Testis (tissue), 2 donors: ENCODE measurements at regions not wholly inside any gene's neighbourhood (a gene's known extent, or its start where the extent isn't known, plus 50 kb on each side); places are given as distances from the start of the nearest gene placed in this dataset.

Experiments
- DNase-seq: peaks from one replicate; pipeline ENCODE4 v3.0.0-alpha.2; 2019
- H3K27ac ChIP-seq, 2 donors: fragments of 200-600 bp; sonication (generic); one replicate each; pipeline ENCODE4 v1.5.1; 2019
- H3K27me3 ChIP-seq: fragments of 200-600 bp; sonication (generic); one replicate; pipeline ENCODE4 v1.5.1; 2019
- H3K36me3 ChIP-seq: fragments of 200-600 bp; sonication (generic); one replicate; pipeline ENCODE4 v1.5.1; 2017; ENCODE audit warnings: low read depth; ENCODE audit errors: missing control alignments
- H3K4me1 ChIP-seq: fragments of 200-600 bp; sonication (generic); one replicate; pipeline ENCODE4 v1.5.1; 2019
- H3K4me3 ChIP-seq, 2 donors: fragments of 200-600 bp; sonication (generic); one replicate each; pipeline ENCODE4 v1.5.1; 2017 to 2019
- H3K9me3 ChIP-seq: fragments of 200-600 bp; sonication (generic); one replicate; pipeline ENCODE4 v1.5.1; 2017
- CTCF ChIP-seq, 3 experiments: fragments of 450-650 bp in 2 of 3; fragments of 200-600 bp in 1 of 3; sonication (generic) in 1 of 3; IDR thresholded peaks; one replicate each; pipeline ENCODE4 v1.5.1; 2016 to 2019; ENCODE audit warnings: antibody characterized with exemption in 3 of 3, mild to moderate bottlenecking in 2 of 3, moderate library complexity in 1 of 3
- POLR2A ChIP-seq: fragments of 450-650 bp; IDR thresholded peaks from one replicate; pipeline ENCODE4 v1.6.1; 2017; ENCODE audit warnings: antibody characterized with exemption, mild to moderate bottlenecking, moderate library complexity
- WGBS, 2 donors: methylation state at CpG; one replicate each; pipeline ENCODE4 v1.1.5; 2018; 5-methylcytosine and 5-hydroxymethylcytosine counted together
- intact Hi-C: fragments of 100-400 bp; cut with DNase I; formaldehyde crosslinking; loops from one replicate; pipeline ENCODE4 v1.15.1; 2023; ENCODE audit warnings: low total_unique reads

- 61 to 64% methylated on average over 3 of the region's 3 CpGs for WGBS, 2 donors
These were observed 430.4 kb upstream of the CCDC54 start for GRCh38 chr3:106946866-106947265.

GRCh38 chr3:106957029-106957428 lies 420.2 kb upstream of the CCDC54 start:
- Histone ChIP-seq H3K4me1 (no peaks in the 10 kb centered on the region), H3K36me3 (no peaks in the 10 kb centered on the region), H3K4me3 (no peak overlapping the region), H3K27ac (no peak overlapping the region), H3K27me3 (no peaks in the 10 kb centered on the region), H3K9me3 (no peaks in the 10 kb centered on the region)
- TF ChIP-seq CTCF (IDR thresholded peaks at IDR 0.05) (no peak), POLR2A (no peak)
- WGBS, 2 donors = 71 to 83% methylated on average over 3 of the region's 3 CpGs
- intact Hi-C loops = no loop called here
- DNase-seq = no peak

More at GRCh38 chr3:106946866-106947265, 430.4 kb upstream of the CCDC54 start:
- TF ChIP-seq CTCF (IDR thresholded peaks at IDR 0.05) (no peak), POLR2A (no peak)
- H3K27ac ChIP-seq = no peak overlapping the region
- H3K36me3 ChIP-seq = no peaks in the 10 kb centered on the region
- H3K27me3 ChIP-seq = no peaks in the 10 kb centered on the region
- no peak for DNase-seq
- H3K4me1 ChIP-seq = no peaks in the 10 kb centered on the region
- no peaks in the 10 kb centered on the region for H3K9me3 ChIP-seq
- intact Hi-C loops = no loop called here
- no peak overlapping the region for H3K4me3 ChIP-seq

- Histone ChIP-seq H3K4me3 (no peak overlapping the region), H3K9me3 (no peaks in the 10 kb centered on the region), H3K27me3 (no peaks in the 10 kb centered on the region), H3K27ac (no peak overlapping the region), H3K4me1 (peaks cover 13% of the 10 kb centered on the region), H3K36me3 (no peaks in the 10 kb centered on the region)
- TF ChIP-seq CTCF (IDR thresholded peaks at IDR 0.05) (no peak), POLR2A (no peak)
- intact Hi-C loops = no loop called here
- no peak for DNase-seq
- WGBS, 2 donors = 48 to 62% methylated on average over 1 of the region's 1 CpG
These were observed 414.2 kb upstream of the CCDC54 start for GRCh38 chr3:106962993-106963392.

- H3K27me3 ChIP-seq = no peaks in the 10 kb centered on the region
- intact Hi-C loops = no loop called here
- TF ChIP-seq POLR2A (no peak), CTCF (IDR thresholded peaks at IDR 0.05) (no peak)
- no peaks in the 10 kb centered on the region for H3K9me3 ChIP-seq
- H3K36me3 ChIP-seq = no peaks in the 10 kb centered on the region
- peak; percentile 17 for DNase-seq
- no peak overlapping the region for H3K4me3 ChIP-seq
- H3K4me1 ChIP-seq = peaks cover 13% of the 10 kb centered on the region
- peak overlapping the region in 1 of 2 donors; percentile 36 for H3K27ac ChIP-seq
- WGBS, 2 donors = 7 to 10% methylated on average over 1 of the region's 1 CpG
These were observed 413.8 kb upstream of the CCDC54 start for GRCh38 chr3:106963442-106963841.

GRCh38 chr3:106965307-106965706 lies 411.9 kb upstream of the CCDC54 start:
- Histone ChIP-seq H3K4me3 (no peak overlapping the region), H3K9me3 (no peaks in the 10 kb centered on the region), H3K27me3 (no peaks in the 10 kb centered on the region), H3K4me1 (peaks cover 13% of the 10 kb centered on the region), H3K36me3 (no peaks in the 10 kb centered on the region), H3K27ac (no peak overlapping the region)
- no peak for DNase-seq
- TF ChIP-seq POLR2A = no peak
- WGBS, 2 donors = 29 to 39% methylated on average over 3 of the region's 3 CpGs
- intact Hi-C loops = no loop called here
